COR-L47 (cell line): ENCODE measurements at regions not wholly inside any gene's neighbourhood (a gene's known extent, or its start where the extent isn't known, plus 50 kb on each side); places are given as distances from the start of the nearest gene placed in this dataset.

Source experiments
- DNase-seq: peaks from one replicate; lab custom pipeline; 2025; lab: John Stamatoyannopoulos, UW

GRCh38 chr5:120413686-120414085 is 50.4 kb upstream of the PRR16 start:
- DNase-seq = no peak
